ENCODE measurements at regions not wholly inside any gene's neighbourhood (a gene's known extent, or its start where the extent isn't known, plus 50 kb on each side); places are given as distances from the start of the nearest gene placed in this dataset.
"Not testable (repeated sequence)": the region's sequence is repeated elsewhere in the genome, so short reads cannot be mapped to it uniquely, and the experiment has no call there.

GRCh38 chr6:22157233-22157632 lies 139.6 kb downstream of the PRL start:
- DNase-seq (ENCODE audit: low read depth, low spot score), result no peak
- no peak overlapping the region for H3K4me3 ChIP-seq (ENCODE audit: low read depth, low read length)
- CTCF ChIA-PET, result no interaction called here
- TF ChIP-seq, protein P1, sequence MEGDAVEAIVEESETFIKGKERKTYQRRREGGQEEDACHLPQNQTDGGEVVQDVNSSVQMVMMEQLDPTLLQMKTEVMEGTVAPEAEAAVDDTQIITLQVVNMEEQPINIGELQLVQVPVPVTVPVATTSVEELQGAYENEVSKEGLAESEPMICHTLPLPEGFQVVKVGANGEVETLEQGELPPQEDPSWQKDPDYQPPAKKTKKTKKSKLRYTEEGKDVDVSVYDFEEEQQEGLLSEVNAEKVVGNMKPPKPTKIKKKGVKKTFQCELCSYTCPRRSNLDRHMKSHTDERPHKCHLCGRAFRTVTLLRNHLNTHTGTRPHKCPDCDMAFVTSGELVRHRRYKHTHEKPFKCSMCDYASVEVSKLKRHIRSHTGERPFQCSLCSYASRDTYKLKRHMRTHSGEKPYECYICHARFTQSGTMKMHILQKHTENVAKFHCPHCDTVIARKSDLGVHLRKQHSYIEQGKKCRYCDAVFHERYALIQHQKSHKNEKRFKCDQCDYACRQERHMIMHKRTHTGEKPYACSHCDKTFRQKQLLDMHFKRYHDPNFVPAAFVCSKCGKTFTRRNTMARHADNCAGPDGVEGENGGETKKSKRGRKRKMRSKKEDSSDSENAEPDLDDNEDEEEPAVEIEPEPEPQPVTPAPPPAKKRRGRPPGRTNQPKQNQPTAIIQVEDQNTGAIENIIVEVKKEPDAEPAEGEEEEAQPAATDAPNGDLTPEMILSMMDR (IDR thresholded peaks at IDR 0.05; ENCODE audit: insufficient read depth, low read length, missing control alignments), result no peak
- POLR2A ChIA-PET, result no interaction called here

- TF ChIP-seq, protein P1 (IDR thresholded peaks at IDR 0.05; ENCODE audit: insufficient read depth, low read length, missing control alignments), result no peak
- H3K4me3 ChIP-seq (ENCODE audit: low read depth, low read length), result no peak overlapping the region
- ChIA-PET CTCF (no interaction called here), POLR2A (no interaction called here)
- no peak for DNase-seq (ENCODE audit: low read depth, low spot score)
These were observed 132.6 kb downstream of the PRL start for GRCh38 chr6:22164236-22164635.

DNA sequence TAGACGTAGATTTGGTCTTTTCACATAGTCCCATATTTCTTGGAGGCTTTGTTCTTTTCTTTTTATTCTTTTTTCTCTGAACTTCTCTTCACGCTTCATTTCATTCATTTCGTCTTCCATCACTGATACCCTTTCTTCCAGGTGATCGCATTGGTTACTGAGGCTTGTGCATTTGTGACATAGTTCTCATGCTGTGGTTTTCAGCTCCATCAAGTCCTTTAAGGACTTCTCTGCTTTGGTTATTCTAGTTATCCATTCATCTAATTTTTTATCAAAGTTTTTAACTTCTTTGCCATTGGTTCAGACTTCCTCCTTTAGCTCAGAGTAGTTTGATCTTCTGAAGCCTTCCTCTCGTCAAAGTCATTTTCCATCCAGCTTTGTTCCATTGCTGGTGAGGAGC lies 125.8 kb downstream of the PRL start:
- POLR2A ChIA-PET; DNase-seq (ENCODE audit: low read depth, low spot score); CTCF ChIA-PET; H3K4me3 ChIP-seq (ENCODE audit: low read depth, low read length): not testable (repeated sequence)

DNA sequence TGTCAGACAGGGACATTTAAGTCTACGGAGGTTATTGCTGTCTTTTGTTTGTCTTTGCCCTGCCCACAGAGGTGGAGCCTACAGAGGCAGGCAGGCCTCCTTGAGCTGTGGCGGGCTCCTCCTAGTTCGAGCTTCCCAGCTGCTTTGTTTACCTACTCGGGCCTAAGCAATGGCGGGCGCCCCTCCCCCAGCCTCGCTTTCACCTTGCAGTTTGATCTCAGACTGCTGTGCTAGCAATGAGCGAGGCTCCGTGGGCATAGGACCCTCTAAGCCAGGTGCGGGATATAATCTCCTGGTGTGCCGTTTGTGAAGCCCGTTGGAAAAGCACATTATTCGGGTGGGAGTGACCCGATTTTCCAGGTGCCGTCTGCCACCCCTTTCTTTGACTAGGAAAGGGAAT lies 125.0 kb downstream of the PRL start:
- CTCF ChIA-PET; POLR2A ChIA-PET; H3K4me3 ChIP-seq (ENCODE audit: low read depth, low read length); DNase-seq (ENCODE audit: low read depth, low spot score): not testable (repeated sequence)

GRCh38 chr6:22173311-22173710 lies 123.5 kb downstream of the PRL start:
- ChIA-PET CTCF (no interaction called here), POLR2A (no interaction called here)
- no peak for DNase-seq (ENCODE audit: low read depth, low spot score)
- TF ChIP-seq, protein P1 (IDR thresholded peaks at IDR 0.05; ENCODE audit: insufficient read depth, low read length, missing control alignments), result no peak
- no peak overlapping the region for H3K4me3 ChIP-seq (ENCODE audit: low read depth, low read length)

- DNase-seq (ENCODE audit: low read depth, low spot score); CTCF ChIA-PET; H3K4me3 ChIP-seq (ENCODE audit: low read depth, low read length); POLR2A ChIA-PET: not testable (repeated sequence)
These were observed 116.6 kb downstream of the PRL start for GRCh38 chr6:22180250-22180649.

DNA sequence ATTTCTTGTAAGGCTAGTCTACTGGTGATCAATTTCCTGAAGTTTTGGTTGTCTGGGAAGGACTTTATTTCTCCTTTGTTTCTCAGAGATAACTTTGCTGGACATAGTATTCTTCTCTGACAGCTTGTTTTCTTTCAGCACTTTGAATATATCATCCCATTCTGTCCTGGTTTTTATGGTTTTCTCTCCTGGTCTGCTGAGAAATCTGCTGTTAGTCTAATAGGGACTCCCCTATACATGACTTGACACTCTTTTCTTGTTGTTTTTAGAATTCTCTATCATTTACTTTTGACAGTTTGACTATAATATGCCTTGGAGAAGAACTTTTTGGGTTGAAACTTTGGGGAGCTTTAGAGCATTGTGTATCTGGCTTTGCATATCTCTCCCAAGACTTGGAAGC lies 112.5 kb downstream of the PRL start:
- ChIA-PET CTCF (no interaction called here), POLR2A (no interaction called here)
- DNase-seq (ENCODE audit: low read depth, low spot score), result no peak
- no peak overlapping the region for H3K4me3 ChIP-seq (ENCODE audit: low read depth, low read length)
- TF ChIP-seq, protein P1 (IDR thresholded peaks at IDR 0.05; ENCODE audit: insufficient read depth, low read length, missing control alignments), result no peak

GRCh38 chr6:22189946-22190345 lies 106.9 kb downstream of the PRL start:
- DNase-seq (ENCODE audit: low read depth, low spot score), result no peak
- POLR2A ChIA-PET, result no interaction called here
- TF ChIP-seq, protein P1 (IDR thresholded peaks at IDR 0.05; ENCODE audit: insufficient read depth, low read length, missing control alignments), result no peak
- CTCF ChIA-PET, result no interaction called here
- H3K4me3 ChIP-seq (ENCODE audit: low read depth, low read length), result no peak overlapping the region

Measured in AG04449 (cell line).